HG03378 (cell line): ENCODE measurements at regions not wholly inside any gene's neighbourhood (a gene's known extent, or its start where the extent isn't known, plus 50 kb on each side); places are given as distances from the start of the nearest gene placed in this dataset.

Experiments
- ATAC-seq: cut with Tn5 transposase; IDR thresholded peaks from one replicate; pipeline ENCODE4 v1.9.1; 2021; ENCODE audit warnings: mild to moderate bottlenecking, moderate library complexity; ENCODE audit not compliant: unreplicated experiment

DNA sequence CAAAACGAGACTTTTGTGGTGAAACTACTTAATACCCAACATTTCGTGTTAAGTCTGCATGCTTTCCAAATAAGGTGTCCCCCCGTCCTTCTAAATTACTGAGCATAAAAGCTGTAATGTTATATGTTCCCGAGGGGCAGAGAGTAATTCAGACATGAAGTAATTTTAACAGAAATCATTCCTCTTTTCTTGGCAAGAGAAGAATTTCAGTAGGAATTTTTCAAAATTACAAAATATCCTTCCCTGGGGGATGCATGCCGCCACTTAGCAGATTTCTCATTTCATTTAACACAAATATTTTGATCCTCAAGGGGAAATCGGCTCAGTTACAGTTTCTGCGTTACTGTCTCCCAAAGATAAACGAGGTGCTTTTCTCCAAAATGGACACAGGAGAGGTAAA lies 213.2 kb upstream of the RHOBTB1 start:
- ATAC-seq = no peak

DNA sequence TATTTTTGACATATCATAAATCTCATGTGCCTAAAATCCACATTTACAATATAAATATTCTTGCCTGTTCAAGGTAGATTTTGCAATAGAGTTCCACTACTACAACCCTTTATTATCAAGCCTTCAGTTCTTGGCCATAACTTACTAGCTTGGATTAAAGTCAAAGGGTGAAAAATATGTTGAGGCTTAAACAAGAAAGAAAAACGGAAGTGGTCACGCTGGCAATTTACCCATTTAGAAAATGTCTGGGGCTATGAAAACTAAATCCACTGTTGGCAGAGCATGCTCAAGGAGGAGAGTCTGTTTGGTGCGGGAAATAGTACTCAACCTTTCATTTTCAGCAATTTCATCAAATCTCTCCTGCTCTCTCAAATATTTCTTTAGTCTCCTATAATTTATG lies 209.8 kb upstream of the RHOBTB1 start:
- ATAC-seq = no peak

DNA sequence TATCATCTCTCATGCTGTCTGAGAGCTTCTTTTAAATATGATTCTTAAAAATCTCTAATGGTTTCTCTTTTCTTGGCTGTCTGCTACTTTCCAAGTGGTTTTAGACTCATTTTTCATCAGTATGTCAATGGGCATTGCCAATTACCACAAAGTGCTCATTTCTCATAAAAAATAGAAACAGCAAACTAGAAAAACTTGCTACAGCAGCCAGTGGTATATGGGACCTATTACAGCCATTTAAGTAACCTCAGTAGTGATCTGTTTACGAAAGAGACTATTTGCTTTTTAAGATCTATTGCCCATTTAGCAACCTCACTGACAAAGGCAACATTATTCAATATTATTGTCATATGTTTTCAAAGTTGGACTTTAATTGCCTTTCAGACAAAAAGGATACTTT lies 207.1 kb upstream of the RHOBTB1 start:
- no peak for ATAC-seq

DNA sequence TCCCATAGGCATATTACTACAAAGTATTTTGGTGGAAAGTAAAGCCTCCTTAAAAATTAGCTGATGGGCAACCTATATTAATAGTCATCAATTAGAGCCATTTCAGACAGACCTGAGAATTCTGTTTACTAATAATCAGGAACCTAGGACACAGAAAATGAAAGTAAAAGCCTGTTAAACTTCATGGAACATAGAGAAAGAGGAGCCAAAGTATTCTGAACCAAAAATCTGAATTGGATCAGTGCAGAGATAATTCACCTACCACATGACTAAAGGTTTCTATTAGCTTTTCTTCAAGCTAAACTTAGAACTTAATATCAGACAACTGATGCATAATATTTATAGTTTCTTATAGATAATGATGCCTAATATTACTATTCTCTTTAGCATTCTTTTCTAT lies 204.5 kb upstream of the RHOBTB1 start:
- ATAC-seq = no peak

DNA sequence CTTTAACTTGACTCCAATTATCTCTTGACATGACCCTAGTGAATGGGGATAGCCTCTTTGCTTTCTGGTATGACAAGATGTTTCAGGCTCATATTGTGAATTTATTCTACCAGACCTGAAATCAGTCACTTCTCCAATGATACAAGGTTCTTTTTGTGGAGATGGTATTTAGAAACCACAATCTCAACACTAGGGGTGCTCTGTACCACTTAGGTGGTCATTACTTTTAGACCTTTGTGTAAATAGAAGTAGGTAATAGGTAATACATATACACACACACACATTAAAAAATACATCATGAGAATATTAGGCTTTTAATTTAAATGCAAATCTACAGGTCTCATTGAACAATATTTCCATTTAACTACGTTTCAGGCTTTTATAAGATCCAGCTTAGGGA lies 199.0 kb upstream of the RHOBTB1 start:
- ATAC-seq = no peak

DNA sequence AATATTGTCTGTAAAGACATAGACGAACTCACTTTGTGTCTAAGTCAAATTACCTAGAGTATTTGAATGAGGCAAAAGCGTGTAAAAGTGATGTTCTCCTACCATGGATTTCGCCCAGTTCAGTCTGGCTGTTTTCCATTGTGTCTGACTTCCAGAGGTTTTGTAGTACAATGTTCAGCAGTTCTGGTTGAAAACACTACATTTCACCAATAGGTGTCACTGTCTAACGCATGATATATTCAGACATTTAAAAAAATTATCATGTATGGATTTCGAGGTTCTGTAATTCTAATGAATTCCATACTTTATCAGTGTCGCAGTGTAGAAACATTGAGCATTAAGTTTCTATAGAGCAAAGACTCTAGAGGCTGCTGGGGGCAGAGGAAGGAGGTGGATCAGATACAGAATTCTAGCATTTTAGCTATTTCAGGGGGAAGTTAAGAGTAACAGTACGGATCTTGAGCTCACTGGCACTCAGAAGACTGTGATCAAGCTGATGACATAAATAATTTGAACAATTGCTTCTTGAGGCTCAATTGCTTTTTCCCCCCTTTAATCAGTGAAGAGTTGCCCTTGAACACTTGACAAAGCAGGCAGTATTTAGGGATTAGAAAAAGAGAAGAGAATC lies 196.9 kb upstream of the RHOBTB1 start:
- peak; percentile 48 for ATAC-seq

DNA sequence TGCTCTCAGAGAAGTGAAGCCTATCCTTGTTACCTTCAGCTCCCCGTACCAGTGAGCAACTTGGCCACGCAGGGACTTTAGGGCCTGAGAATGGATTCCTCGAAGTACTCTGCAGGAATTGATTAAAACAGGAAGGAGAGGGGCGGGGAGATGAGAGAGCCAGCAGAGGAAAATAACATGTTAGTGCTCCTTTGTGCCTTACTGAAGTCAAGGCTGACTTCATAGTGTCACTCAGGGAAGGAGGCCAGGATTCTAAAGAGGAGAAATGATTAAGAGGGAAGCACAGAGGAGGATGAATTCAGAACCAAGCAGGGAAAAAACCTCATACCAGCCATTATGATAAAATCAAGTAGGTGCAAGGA lies 195.6 kb upstream of the RHOBTB1 start:
- no peak for ATAC-seq

DNA sequence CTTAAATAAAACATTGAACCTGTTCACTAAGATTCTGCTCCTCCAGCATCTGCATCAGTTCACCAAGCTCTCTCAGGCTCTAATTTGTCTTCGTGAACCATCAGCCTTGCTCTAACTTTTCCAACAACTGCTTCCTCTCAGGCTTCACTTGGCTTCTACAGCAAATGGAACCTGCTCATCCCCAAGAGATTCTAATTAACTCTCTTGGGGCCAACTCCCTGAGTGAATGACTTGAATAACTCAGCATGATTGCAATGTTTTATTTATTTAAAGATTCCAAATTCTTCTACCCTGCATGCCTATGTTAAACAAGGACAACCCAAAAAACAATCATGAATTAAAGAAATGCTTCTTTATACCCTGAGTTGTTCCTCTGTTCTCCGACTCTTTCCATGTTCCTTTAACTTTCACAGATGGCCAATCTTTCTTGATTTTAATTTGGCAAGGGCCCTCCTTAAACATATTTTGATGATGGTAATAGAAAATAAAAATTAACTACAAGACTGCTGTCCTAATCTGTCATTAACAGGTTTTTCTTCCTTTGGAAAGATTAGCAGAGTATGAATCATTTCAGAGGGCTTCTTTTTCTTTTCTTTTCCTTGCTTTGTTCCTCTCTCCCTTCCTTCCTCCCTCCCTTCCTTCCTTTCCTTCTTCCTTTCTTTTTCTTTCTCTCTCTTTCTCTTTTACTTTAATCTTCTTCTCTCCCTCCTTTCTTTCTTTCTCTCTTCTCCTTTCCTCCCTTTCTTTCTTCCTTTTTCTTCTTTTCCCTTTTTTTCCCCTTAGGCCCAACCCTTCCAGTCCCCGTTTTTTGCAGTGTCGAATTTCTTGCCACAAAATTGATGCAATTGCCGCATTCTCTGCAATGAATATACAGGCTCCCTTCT lies 195.0 kb upstream of the RHOBTB1 start:
- ATAC-seq = no peak

DNA sequence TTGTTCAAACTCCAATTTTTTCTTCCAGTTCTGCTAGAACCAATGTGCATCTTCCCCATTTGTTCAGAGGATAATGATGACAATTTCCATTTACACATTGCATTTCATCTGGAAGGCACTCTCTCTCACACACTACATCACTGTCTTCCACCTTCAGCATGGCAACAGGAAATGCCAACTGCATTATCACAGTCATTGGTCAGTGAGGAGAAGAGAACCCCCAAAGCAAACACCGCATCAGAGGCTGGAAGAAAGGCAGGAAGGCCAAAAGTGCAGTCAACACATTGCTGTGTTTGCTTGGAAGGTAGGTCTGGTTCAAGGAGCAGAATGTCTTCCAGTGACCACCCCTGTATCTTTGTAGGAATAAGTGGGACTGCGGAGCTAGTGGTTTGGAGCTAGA lies 192.2 kb upstream of the RHOBTB1 start:
- no peak for ATAC-seq

DNA sequence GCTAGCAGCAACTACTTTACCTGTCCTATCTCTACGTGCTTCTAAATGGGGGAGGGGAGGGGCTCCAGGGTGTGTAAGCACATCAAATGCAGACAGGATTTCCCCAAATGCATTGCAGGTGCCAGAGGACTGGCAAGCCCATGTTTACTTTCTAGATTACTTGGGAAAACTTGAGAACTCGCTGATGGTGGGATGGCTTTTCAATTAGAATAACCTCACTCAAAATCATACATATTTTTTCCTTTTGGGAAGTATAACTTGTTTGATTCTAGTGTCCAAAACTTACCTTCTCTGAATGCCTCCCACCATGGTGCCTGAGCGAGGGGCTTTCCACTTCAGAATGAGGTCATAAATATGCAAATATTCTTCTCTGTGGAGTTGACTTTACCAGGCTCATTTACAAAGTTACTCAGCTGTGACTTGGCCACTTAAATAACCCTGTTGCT lies 191.3 kb upstream of the RHOBTB1 start:
- ATAC-seq = peak; percentile 99

DNA sequence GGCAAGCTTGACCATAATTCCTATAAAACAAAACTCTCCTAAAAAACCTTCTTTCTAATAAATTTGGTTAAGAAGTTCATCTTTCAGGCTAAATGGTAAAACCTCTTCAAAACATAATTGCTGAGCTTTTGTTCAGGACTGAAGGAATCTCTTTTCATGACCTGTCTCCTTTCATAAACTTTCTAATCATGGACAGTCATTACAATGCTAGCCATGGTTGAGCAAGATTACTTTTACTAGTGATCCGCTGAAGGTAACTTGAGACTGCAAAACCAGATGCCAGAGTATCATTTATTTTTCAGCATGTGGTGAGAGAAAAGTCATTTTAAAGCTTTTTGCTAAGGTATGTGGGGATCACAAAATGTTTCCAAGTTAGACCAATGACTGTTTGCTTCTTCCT lies 186.4 kb upstream of the RHOBTB1 start:
- no peak for ATAC-seq

DNA sequence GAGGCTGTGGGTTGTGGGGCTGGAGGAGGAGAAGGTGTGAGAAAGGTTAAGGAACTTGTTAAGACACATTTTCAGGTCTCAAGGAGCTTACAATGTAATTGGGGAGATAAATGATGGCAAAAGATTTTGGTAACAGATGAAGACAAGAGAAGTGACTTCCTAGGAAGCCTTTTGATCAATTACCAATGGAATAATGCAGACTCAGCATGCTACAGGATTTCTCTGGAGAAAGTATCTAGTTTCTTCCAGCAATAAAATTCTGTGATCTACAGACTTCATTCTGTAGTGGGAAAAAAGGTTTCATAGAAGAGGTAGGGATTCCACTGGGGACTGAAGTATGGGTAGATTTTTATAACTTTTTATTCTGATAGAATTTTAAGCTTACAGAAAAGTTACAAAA lies 184.2 kb upstream of the RHOBTB1 start:
- no peak for ATAC-seq

DNA sequence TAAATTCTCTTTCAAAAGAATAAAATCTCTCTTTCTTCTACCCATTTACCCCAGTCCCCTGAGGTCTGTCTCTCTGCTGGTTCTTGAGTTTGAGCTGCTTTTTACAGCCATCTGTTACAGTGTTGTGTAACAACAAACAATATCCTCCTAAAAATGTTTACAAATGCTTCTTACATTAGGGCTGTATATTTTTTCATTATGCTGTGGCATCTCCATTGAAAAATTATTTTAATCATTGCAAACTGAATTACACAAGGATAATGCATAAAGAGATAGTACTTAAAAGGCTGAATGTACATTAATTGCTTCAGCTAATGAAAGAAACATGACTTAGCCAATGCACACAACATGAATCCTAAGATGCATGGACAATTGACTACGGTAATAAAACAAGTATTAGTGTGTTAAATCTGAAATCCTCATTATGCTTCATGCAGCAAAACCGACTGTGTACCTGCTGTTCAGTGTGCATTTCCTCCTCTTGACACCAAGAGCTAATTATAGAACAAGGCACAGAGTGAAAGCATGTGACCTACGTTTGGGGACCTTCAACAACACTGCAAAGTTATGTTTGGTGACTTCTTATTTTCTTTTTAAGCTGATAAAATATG lies 181.7 kb upstream of the RHOBTB1 start:
- peak; percentile 82 for ATAC-seq

DNA sequence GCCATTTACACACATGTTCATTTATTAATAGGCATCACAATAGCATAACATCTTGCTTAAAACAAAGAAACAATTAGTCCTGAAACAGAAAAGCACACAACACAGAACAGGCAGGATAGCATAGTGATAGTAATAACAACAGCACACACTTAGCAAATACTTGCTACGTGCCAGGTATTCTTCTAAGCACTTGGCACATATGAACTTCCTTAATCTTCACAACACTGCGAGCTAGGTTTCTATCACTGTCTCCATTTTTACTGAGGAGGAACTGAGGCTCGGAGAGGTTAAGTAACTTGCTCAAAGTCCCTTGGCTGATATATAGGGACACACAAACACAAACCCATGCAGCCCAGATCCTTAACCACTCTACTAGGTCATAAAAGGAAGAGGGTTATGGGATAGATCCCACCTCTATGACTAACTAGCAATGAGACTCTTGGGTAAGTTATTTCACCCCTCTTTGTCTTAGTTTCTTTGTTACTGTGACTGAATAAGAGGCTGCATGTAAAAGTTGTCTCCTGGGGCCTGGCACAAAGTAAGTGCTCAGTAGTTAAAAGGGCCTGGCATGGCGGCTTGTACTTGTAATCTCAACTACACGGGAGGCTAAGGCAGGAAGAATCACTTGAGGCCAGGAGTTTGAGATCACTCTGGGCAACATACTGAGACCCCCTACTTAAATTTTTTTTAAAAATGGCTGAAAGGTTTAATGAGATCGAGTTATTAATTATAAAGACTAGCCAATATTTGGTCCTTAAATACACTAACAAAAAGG lies 181.0 kb upstream of the RHOBTB1 start:
- no peak for ATAC-seq

DNA sequence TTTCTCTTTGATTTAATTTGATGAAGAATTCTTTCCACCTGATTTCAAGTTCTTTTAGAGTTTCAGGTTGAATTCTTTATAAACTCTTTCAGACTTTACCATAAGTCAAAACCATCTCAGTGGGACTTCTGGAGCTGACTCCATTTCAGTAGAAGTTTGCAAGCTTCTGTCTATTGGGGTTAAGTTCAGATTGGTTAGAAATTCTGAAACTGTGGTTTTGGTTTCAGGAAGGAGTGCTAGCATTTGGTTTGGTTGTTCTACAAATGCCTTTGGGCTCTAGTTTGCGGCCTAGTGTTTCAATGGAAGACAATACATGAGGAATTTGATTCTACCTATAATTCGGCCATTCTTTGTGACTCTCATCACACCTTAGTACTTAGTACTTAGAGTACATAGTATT lies 176.8 kb upstream of the RHOBTB1 start:
- peak; percentile 77 for ATAC-seq

DNA sequence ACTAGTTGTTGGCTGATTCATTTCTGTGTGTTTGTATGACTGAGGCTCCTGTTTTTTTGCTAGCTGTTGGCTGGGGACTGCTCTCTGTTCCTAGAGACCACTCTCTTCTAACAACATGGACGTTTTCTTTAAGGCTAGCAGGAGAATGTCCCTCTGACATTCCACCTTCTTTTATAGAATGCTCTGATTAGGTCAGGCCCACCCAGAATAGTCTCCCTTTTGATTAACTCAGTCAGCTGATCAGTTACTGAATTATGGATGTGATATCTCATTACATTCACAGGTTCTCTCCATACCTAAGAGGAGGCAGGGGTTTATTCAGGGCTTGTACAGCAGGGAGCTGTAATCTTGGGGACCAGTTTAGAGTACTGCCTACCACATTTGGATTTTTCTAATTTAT lies 175.6 kb upstream of the RHOBTB1 start:
- no peak for ATAC-seq

DNA sequence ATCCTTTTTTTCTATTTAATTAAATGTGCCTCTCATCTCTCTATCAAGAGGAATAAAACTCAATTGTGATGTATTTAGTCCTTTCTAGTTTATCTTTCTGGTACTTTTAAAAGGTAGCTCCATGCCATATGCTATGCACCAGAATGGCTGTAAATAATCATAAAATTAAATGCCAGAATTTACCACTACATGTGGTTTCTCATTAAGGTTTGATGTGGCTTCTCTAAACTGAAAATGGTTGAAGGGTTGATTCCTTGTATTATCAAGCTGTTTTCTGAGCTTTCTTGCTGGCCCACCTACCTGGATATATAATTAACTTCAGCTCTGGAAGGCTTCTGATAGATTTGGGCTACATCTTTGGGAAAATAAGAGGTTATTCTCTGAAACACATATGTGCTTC lies 171.9 kb upstream of the RHOBTB1 start:
- no peak for ATAC-seq

DNA sequence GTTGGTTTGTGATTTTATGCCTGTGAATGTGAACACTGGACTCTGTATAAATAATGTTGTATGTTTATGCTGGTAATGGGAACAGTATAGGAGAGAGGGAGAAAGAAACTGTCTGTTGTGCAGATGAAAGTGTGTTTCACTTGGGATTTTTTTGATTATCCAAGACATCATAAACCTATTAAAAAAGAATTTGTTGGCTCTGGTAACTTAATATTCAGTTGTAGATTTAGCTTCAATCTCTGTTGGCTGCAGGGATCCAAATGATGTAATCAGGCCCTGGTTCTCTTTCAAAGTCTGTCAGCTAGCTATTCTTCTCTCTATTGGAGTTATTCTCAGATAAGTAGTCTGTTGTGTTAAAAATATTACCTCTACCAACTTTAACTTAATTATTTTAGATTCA lies 168.8 kb upstream of the RHOBTB1 start:
- no peak for ATAC-seq

DNA sequence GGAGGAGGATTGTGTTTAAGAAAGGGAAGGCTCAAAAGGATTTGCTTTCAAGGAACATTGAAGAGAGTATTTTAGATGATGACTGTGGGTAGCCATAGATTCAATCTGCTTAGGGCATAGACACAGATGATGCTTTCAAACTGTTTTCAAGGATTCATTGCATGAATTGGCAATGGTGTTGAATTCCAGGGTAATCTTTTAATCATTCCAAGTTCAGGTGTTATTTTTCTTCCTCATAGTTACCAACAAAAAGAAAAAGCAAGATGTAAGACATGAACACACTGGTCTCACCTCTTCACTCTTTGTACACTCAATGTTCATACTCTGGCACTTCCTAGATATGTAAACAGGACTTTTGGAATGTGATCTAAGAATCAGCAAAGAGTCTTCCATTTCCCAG lies 167.0 kb upstream of the RHOBTB1 start:
- ATAC-seq = no peak

DNA sequence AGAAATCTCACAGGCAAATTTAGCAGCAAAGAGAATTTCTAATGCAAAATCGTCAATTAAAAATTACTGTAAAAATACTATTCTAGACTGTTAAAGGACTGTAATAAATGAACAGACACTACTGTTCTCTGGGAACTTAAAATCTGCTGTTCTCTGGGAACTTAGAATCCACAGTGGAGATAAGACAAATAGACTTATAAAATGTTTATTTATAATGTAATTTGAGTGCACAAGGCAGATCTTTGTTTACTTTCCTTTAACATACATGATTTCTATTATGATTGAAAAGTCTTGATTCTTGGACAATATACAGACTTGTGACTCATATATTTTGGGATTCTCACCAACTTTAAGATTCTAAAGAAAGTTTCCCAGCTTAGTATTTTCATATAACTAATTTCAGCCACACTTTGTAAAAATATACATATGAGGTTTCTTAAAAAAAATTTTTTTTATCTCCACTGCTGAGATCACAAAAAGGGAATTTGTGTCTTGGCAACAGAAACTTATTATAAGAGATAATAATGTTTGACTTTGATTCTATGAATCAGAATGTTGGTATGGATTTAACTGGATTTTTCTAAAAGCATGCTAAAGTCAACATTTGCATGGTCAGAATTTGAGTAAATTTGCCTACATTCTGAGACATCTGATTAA lies 166.3 kb upstream of the RHOBTB1 start:
- no peak for ATAC-seq

DNA sequence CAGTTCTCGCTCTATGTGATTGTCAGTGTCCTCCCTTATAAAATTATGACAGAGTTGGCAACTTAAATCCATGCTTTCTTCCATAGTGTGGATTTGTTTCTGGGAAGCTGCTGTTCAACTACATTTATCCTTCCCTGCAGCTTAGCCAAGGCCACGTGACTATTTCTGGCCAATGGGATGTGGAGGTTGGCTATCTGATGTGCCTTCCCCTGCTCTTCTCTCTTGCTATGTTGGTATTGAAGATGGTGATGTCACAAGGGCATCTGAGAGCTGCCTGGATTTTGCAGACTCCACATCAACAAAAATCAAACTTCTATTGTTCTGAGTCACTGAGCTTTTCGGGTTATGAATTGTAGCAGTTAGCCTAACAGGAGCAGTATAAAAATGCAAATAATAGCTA lies 164.9 kb upstream of the RHOBTB1 start:
- ATAC-seq = no peak
